Ectodermal cell (in vitro differentiated cells): ENCODE measurements at regions not wholly inside any gene's neighbourhood (a gene's known extent, or its start where the extent isn't known, plus 50 kb on each side); places are given as distances from the start of the nearest gene placed in this dataset.

ENCODE experiments used
- H3K27ac ChIP-seq: 2 replicates; pipeline ENCODE4 v1.7.0; 2013; ENCODE audit warnings: mild to moderate bottlenecking, low read depth, low read length; ENCODE audit not compliant: insufficient read depth, poor library complexity, severe bottlenecking
- H3K27me3 ChIP-seq: 2 replicates; pipeline ENCODE4 v1.7.0; 2013; ENCODE audit warnings: mild to moderate bottlenecking, low read length; ENCODE audit not compliant: insufficient read depth, control insufficient read depth, poor library complexity, severe bottlenecking
- H3K36me3 ChIP-seq: one replicate; pipeline ENCODE4 v1.7.0; 2013; ENCODE audit warnings: low read length; ENCODE audit not compliant: control insufficient read depth, insufficient read depth
- H3K4me1 ChIP-seq: one replicate; pipeline ENCODE4 v1.7.0; 2013; ENCODE audit warnings: low read length; ENCODE audit not compliant: control insufficient read depth, insufficient read depth
- H3K4me3 ChIP-seq: 2 replicates; pipeline ENCODE4 v1.7.0; 2013; ENCODE audit warnings: low read depth, low read length, control low read depth; ENCODE audit not compliant: insufficient read depth
- H3K9me3 ChIP-seq: 2 replicates; pipeline ENCODE4 v1.7.0; 2013; ENCODE audit warnings: mild to moderate bottlenecking, low read length, moderate library complexity; ENCODE audit not compliant: control insufficient read depth
- WGBS, 2 experiments: methylation state at CpG; one replicate each; pipeline ENCODE4 v1.1.7; 2013; ENCODE audit warnings: missing lambda C conversion rate in 2 of 2; 5-methylcytosine and 5-hydroxymethylcytosine counted together

GRCh38 chr1:69292833-69293232 is 274.9 kb upstream of the LRRC7 start:
- Histone ChIP-seq H3K27me3 (no peaks in the 10 kb centered on the region), H3K4me1 (no peaks in the 10 kb centered on the region), H3K27ac (no peak overlapping the region), H3K4me3 (no peak overlapping the region), H3K9me3 (no peaks in the 10 kb centered on the region), H3K36me3 (no peaks in the 10 kb centered on the region)
- WGBS, 2 experiments: 93% methylated on average over 3 of the region's 3 CpGs; no CpG with 5 or more reads in 1 of the 2 experiments

GRCh38 chr1:69294171-69294570 is 273.6 kb upstream of the LRRC7 start:
- no peaks in the 10 kb centered on the region for H3K9me3 ChIP-seq
- no peak overlapping the region for H3K4me3 ChIP-seq
- H3K4me1 ChIP-seq: no peaks in the 10 kb centered on the region
- H3K36me3 ChIP-seq: no peaks in the 10 kb centered on the region
- WGBS, 2 experiments: 80% methylated on average over 1 of the region's 1 CpG; no CpG with 5 or more reads in 1 of the 2 experiments
- no peaks in the 10 kb centered on the region for H3K27me3 ChIP-seq
- no peak overlapping the region for H3K27ac ChIP-seq

- H3K27me3 ChIP-seq: no peaks in the 10 kb centered on the region
- no peaks in the 10 kb centered on the region for H3K9me3 ChIP-seq
- no peak overlapping the region for H3K27ac ChIP-seq
- no peak overlapping the region for H3K4me3 ChIP-seq
- H3K36me3 ChIP-seq: no peaks in the 10 kb centered on the region
- H3K4me1 ChIP-seq: no peaks in the 10 kb centered on the region
- WGBS, 2 experiments: 70 to 75% methylated on average over 1 to 2 of the region's 2 CpGs
Observed at GRCh38 chr1:69295265-69295664, 272.5 kb upstream of the LRRC7 start.

GRCh38 chr1:69305621-69306020 is 262.1 kb upstream of the LRRC7 start:
- no peak overlapping the region for H3K4me3 ChIP-seq
- no peaks in the 10 kb centered on the region for H3K4me1 ChIP-seq
- no peaks in the 10 kb centered on the region for H3K27me3 ChIP-seq
- no peaks in the 10 kb centered on the region for H3K9me3 ChIP-seq
- H3K27ac ChIP-seq: no peak overlapping the region
- WGBS, 2 experiments: 72 to 87% methylated on average over 7 of the region's 7 CpGs
- no peaks in the 10 kb centered on the region for H3K36me3 ChIP-seq

- Histone ChIP-seq H3K27ac (no peak overlapping the region), H3K4me3 (no peak overlapping the region), H3K36me3 (no peaks in the 10 kb centered on the region), H3K27me3 (no peaks in the 10 kb centered on the region), H3K9me3 (no peaks in the 10 kb centered on the region), H3K4me1 (no peaks in the 10 kb centered on the region)
- WGBS, 2 experiments: 59 to 64% methylated on average over 18 of the region's 18 CpGs
Observed at GRCh38 chr1:69312055-69312732, 255.5 kb upstream of the LRRC7 start.

- WGBS, 2 experiments: 87 to 88% methylated on average over 10 of the region's 11 CpGs
- Histone ChIP-seq H3K27me3 (no peaks in the 10 kb centered on the region), H3K27ac (no peak overlapping the region), H3K4me1 (no peaks in the 10 kb centered on the region), H3K36me3 (no peaks in the 10 kb centered on the region), H3K4me3 (no peak overlapping the region), H3K9me3 (no peaks in the 10 kb centered on the region)
Observed at GRCh38 chr1:69313118-69313517, 254.6 kb upstream of the LRRC7 start.

- 92 to 93% methylated on average over 3 of the region's 3 CpGs for WGBS, 2 experiments
- H3K4me3 ChIP-seq: no peak overlapping the region
Observed at GRCh38 chr1:69315416-69315815, 252.3 kb upstream of the LRRC7 start.

GRCh38 chr1:69315823-69316222 is 251.9 kb upstream of the LRRC7 start:
- H3K4me1 ChIP-seq: no peaks in the 10 kb centered on the region
- H3K36me3 ChIP-seq: no peaks in the 10 kb centered on the region
- H3K4me3 ChIP-seq: no peak overlapping the region
- no peak overlapping the region for H3K27ac ChIP-seq
- H3K27me3 ChIP-seq: no peaks in the 10 kb centered on the region
- no peaks in the 10 kb centered on the region for H3K9me3 ChIP-seq

More at GRCh38 chr1:69315416-69315815, 252.3 kb upstream of the LRRC7 start:
- Histone ChIP-seq H3K4me1 (no peaks in the 10 kb centered on the region), H3K36me3 (no peaks in the 10 kb centered on the region), H3K9me3 (no peaks in the 10 kb centered on the region), H3K27ac (no peak overlapping the region), H3K27me3 (no peaks in the 10 kb centered on the region)

- Histone ChIP-seq H3K27ac (no peak overlapping the region), H3K4me3 (no peak overlapping the region), H3K4me1 (no peaks in the 10 kb centered on the region), H3K36me3 (no peaks in the 10 kb centered on the region), H3K9me3 (no peaks in the 10 kb centered on the region), H3K27me3 (no peaks in the 10 kb centered on the region)
- 86 to 87% methylated on average over 3 to 5 of the region's 5 CpGs for WGBS, 2 experiments
Observed at GRCh38 chr1:69319287-69319686, 248.4 kb upstream of the LRRC7 start.

- Histone ChIP-seq H3K9me3 (no peaks in the 10 kb centered on the region), H3K27ac (no peak overlapping the region), H3K36me3 (no peaks in the 10 kb centered on the region), H3K4me3 (no peak overlapping the region), H3K27me3 (no peaks in the 10 kb centered on the region), H3K4me1 (no peaks in the 10 kb centered on the region)
- 90% methylated on average over 5 of the region's 5 CpGs for WGBS, 2 experiments
Observed at GRCh38 chr1:69320757-69321211, 246.9 kb upstream of the LRRC7 start.
